ENCODE measurements at regions not wholly inside any gene's neighbourhood (a gene's known extent, or its start where the extent isn't known, plus 50 kb on each side); places are given as distances from the start of the nearest gene placed in this dataset.

- Mint-ChIP-seq H3K9me3 (no peaks in the 10 kb centered on the region), H3K27ac (no peak overlapping the region), H3K4me1 (no peaks in the 10 kb centered on the region), H3K36me3 (no peaks in the 10 kb centered on the region), H3K27me3 (ENCODE audit: low read depth) (no peaks in the 10 kb centered on the region), H3K4me3 (no peak overlapping the region)
- DNase-seq (ENCODE audit: low spot score): no peak
- ChIA-PET CTCF (interaction anchor here (0.9 kb wide), 1 partner anchor 18 kb away, joined by 4 read pairs; no protein-coding TSS in a partner anchor), POLR2A (no interaction called here)
- TF ChIP-seq ZSCAN18 (CRISPR knock-in tag; IDR thresholded peaks at IDR 0.05) (no peak), IRF2 (CRISPR knock-in tag; IDR thresholded peaks at IDR 0.05; ENCODE audit: borderline replicate concordance, low read depth) (no peak), JAZF1 (CRISPR knock-in tag; IDR thresholded peaks at IDR 0.05) (no peak)
- ATAC-seq: no peak
Measured at GRCh38 chr9:16172796-16173195, 620.0 kb downstream of the CCDC171 start.

- DNase-seq (ENCODE audit: low spot score): no peak
- Mint-ChIP-seq H3K27ac (no peak overlapping the region), H3K4me3 (no peak overlapping the region), H3K36me3 (no peaks in the 10 kb centered on the region), H3K9me3 (no peaks in the 10 kb centered on the region), H3K4me1 (no peaks in the 10 kb centered on the region), H3K27me3 (ENCODE audit: low read depth) (no peaks in the 10 kb centered on the region)
- ChIA-PET POLR2A (no interaction called here), CTCF (no interaction called here)
- ATAC-seq: no peak
- no peak for TF ChIP-seq ZNF416 (CRISPR knock-in tag; IDR thresholded peaks at IDR 0.05)
- no peak for TF ChIP-seq NFYB (CRISPR knock-in tag; conservative IDR thresholded peaks at IDR 0.05; ENCODE audit: low read depth)
- TF ChIP-seq MLX (CRISPR knock-in tag; IDR thresholded peaks at IDR 0.05): no peak
- no peak for TF ChIP-seq ZNF232 (CRISPR knock-in tag; IDR thresholded peaks at IDR 0.05)
- TF ChIP-seq NFATC4 (CRISPR knock-in tag; IDR thresholded peaks at IDR 0.05): no peak
- no peak for TF ChIP-seq CBFB (CRISPR knock-in tag; IDR thresholded peaks at IDR 0.05; ENCODE audit: low read depth)
- TF ChIP-seq CREB1 (CRISPR knock-in tag; IDR thresholded peaks at IDR 0.05): no peak
- no peak for TF ChIP-seq USF2 (CRISPR knock-in tag; IDR thresholded peaks at IDR 0.05)
- no peak for TF ChIP-seq GRHL2 (CRISPR knock-in tag; IDR thresholded peaks at IDR 0.05; ENCODE audit: insufficient replicate concordance, severe bottlenecking)
- no peak for TF ChIP-seq CTCF (IDR thresholded peaks at IDR 0.05)
- no peak for TF ChIP-seq GABPB1 (CRISPR knock-in tag; IDR thresholded peaks at IDR 0.05)
- no peak for TF ChIP-seq CDX4 (CRISPR knock-in tag; IDR thresholded peaks at IDR 0.05; ENCODE audit: borderline replicate concordance)
- no peak for TF ChIP-seq KAT7 (CRISPR knock-in tag; IDR thresholded peaks at IDR 0.05; ENCODE audit: borderline replicate concordance)
- no peak for TF ChIP-seq ZNF671 (CRISPR knock-in tag; IDR thresholded peaks at IDR 0.05)
- no peak for TF ChIP-seq ARID4B (CRISPR knock-in tag; IDR thresholded peaks at IDR 0.05; ENCODE audit: borderline replicate concordance)
- TF ChIP-seq ELF4 (CRISPR knock-in tag; IDR thresholded peaks at IDR 0.05; ENCODE audit: low read depth): no peak
Measured at GRCh38 chr9:16174915-16175314, 622.1 kb downstream of the CCDC171 start.
